Activated CD4-positive, alpha-beta T cell treated with anti-CD3 and anti-CD28 coated beads, Interleukin-2, Interleukin-4, amounts not matched to agents 100 ng/mL and 50 ng/mL, durations not matched to agents 16 hours and 8 hours (primary cell): ENCODE measurements at regions not wholly inside any gene's neighbourhood (a gene's known extent, or its start where the extent isn't known, plus 50 kb on each side); places are given as distances from the start of the nearest gene placed in this dataset.
A peak's percentile ranks its signal among the peaks of the same experiment; 100 is the strongest.
"Not testable (repeated sequence)": the region's sequence is repeated elsewhere in the genome, so short reads cannot be mapped to it uniquely, and the experiment has no call there.

Experiments
- DNase-seq: peaks from one replicate; pipeline ENCODE4 v3.0.0-alpha.2; 2020; ENCODE audit warnings: low spot score

DNA sequence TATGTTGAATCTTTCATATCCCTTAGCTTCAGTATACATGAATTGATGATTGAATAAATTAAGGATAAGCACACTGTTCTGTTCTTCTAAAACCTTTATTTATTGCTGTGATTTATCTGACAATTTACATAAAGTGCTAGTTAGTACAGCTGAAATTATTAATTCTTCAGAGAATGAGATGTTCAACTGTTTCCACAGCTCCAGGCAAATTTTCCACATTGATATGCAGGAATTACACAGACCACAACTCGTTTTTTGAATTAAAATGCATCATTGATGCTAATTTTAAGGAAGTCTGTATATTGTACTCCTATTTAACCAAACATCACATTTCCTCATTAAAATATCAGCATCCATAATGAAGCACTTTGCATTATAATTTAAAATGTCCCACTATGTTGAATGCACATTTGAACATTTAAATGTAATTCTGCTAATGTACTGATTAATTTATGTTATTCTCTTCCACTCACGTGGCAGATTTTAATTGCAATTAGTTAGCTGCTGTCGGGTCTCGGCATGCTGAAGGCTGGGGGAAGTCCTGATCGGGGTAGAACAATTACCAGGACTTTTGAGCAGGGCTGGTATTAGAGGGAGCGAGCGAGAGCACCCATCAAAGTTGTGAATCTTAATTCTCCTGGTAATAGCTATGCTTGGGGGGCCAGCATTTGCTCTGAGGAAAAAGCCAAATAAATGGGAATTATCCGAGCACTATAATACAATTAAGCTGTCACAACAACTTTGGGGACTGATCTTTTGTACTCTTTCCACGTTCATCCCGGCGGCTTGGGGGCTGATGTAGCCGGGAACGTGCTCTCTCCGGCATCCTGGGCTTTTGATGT, 136.7 kb upstream of the TMTC4 start:
- DNase-seq, result no peak

DNA sequence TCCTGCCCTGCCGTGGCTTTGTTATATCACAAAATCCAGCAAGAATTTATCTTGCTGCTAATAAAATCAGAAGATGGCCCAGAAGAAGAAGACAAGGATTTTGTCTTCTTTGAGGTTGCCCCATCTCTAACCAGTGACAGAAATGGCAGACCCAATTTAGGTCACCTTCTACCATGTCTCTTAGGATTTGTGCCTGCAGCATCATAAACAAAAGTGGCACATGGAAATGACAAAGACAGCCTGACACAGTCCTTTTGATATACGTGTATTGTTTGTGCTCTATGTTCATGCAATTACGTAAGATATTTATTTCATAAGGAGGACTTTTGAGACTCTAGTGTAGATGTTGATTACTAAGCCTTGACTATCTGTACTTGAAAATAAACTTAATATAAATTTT, 135.9 kb upstream of the TMTC4 start:
- DNase-seq, result no peak

DNA sequence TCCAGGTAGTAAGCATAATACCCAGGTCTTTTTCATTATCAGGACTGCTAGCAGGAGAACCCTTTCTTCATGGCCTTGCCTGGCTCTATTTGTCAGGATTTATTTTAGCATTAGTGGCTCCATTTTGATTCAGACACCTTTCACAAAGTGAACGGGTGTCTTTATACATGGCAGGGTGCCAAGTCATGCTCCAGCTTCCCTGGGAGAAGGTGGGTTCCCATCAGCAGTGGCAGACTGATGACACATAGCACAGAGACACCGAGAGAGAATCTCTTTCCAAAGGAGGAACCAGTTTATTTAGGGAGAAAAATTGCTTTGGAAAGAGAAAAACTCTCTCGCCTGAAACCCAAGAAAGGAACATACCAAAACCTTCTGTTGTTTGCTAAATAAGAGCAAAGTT, 135.3 kb upstream of the TMTC4 start:
- no peak for DNase-seq

- DNase-seq, result no peak
Observed at GRCh38 chr13:100809129-100809390, 134.5 kb upstream of the TMTC4 start.

GRCh38 chr13:100808330-100809128, 133.9 kb upstream of the TMTC4 start:
- no peak for DNase-seq

- DNase-seq, result no peak
Observed at GRCh38 chr13:100803091-100803490, 128.5 kb upstream of the TMTC4 start.

GRCh38 chr13:100800283-100800875, 125.8 kb upstream of the TMTC4 start:
- no peak for DNase-seq

- no peak for DNase-seq
Observed at GRCh38 chr13:100798739-100799361, 124.3 kb upstream of the TMTC4 start.

GRCh38 chr13:100797921-100798320, 123.3 kb upstream of the TMTC4 start:
- no peak for DNase-seq

DNA sequence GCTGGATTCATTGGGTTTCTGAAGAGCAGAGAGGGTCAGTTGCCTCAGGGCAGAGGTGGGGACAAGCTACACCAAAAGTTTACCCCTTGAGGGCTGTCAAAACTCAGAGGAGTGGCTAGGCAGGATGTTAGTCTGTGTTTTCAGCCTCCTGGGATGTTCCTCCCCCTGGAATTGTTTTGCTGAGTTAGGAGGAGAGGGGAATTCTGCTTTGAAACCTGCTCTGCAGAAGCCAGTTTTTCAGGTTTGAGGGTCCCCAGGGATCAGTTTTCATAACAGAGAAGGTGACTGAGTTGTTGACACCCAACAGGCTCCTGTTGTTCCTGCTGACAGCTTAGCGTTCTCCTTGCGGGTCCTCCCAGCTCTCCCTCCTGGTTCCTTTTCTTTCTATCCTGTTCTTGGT, 121.9 kb upstream of the TMTC4 start:
- DNase-seq, result no peak

GRCh38 chr13:100794575-100794974, 120.0 kb upstream of the TMTC4 start:
- DNase-seq, result no peak

- no peak for DNase-seq
Observed at GRCh38 chr13:100790405-100790804, 115.8 kb upstream of the TMTC4 start.

DNA sequence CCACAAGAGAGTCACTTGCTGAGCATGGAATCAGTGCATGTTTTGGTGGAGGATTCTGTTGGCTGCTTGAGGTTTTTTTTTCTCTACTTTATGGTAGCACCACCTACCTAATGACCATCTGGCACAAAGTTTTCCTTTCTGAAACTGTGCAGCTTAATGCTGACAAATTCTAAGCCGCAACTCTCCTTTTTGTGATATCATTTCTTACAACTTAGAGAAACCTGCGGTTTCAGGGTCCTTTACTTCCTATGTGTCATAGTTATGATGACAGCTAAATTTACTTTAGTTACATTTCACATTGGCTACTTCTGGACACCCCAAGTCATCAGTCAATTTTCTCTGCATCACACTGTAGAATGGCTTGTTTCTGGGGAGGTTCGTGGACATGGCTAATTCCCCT, 115.4 kb upstream of the TMTC4 start:
- DNase-seq, result peak; percentile 40

- DNase-seq, result no peak
Observed at GRCh38 chr13:100789481-100789880, 114.9 kb upstream of the TMTC4 start.

GRCh38 chr13:100789025-100789424, 114.4 kb upstream of the TMTC4 start:
- no peak for DNase-seq

DNA sequence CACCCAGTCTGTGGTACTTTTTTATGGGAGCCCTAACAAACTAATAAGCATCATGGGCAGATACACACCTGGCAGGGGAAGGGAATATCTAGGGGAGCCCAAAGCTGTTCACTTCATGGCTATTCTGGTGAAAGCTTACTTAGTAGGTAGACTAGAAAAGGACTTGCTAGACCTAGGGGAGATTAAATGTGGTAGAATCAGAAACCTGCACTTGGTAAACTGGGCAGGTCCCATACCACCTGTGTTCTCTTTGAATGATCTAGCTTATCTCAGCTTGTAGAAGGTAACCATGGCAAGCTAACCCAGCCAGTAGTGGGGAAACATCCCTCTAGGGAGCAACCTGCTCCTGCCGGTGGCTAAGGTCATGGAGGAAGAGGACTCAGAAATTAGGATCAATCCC, 113.9 kb upstream of the TMTC4 start:
- no peak for DNase-seq

DNA sequence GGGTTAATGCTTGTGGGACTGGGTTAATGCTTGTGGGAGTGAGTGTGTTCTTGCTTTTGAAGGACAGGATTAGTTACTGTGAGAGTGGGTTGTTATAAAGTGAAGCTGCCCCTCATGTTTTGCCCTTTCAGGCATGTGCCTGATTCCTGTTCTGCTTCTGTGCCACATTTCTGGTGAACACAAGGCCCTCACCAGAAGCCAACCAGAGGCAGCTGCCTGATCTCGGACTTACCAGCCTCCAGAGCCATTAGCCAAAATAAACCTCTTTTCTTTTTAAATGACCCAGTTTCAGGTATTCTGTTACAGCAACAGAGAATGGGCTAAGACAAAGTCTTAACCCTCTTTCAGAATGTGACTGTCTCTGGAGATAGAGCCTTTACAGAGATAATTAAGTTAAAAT, 113.3 kb upstream of the TMTC4 start:
- DNase-seq, result no peak

GRCh38 chr13:100776686-100777085, 102.1 kb upstream of the TMTC4 start:
- not testable (repeated sequence) for DNase-seq

DNA sequence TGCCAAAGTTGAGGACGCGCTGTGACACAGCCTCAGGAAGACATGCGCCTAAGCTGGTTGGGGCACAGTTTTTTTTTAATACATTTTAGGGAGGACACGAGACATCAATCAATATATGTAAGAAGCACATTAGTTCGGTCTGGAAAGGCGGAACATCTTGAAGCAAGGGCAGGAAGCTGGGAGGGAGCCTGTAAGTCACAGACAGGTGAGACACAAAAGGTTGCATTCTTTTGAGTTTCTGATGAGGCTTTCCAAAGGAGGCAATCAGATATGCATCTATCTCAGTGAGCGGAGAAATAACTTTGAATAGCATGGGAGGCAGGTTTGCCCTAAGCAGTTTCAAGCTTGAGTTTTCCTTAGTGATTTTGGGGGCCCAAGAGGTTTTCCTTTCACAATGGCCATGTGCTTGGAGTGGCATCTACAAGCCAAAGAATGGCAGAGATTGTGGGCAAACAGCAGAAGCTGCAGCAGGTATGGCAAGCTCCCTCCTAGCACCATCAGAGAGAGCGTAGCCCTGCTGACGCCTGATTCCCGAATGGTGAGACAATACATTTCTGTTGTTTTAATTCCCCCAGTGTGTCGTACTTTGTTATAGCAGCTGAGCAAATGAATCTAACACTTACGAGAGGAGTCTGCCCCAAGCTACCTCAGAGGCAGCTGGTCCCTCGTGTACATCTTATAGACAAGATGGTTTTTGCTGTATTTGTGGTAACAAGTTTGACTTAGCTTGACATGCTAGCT, 99.5 kb upstream of the TMTC4 start:
- no peak for DNase-seq

DNA sequence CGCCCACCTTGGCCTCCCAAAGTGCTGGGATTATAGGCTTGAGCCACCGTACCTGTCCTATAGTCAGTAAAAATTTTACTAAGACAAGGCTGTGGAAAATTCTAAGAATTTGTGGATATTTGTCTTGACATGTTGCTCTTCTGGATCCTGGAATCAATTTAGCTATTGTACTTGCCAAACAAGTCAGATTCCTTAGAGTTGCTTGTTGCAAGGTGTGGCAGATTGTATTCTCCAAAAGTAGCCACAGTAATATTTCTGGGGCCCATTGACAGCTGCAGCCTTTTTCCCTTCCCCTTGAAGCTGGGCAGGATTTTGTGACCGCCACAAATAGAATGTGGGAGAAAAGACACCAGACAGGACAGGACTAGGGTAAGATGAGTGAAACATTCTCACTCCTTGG, 98.8 kb upstream of the TMTC4 start:
- no peak for DNase-seq

- peak; percentile 18 for DNase-seq
Observed at GRCh38 chr13:100767192-100767591, 92.6 kb upstream of the TMTC4 start.

DNA sequence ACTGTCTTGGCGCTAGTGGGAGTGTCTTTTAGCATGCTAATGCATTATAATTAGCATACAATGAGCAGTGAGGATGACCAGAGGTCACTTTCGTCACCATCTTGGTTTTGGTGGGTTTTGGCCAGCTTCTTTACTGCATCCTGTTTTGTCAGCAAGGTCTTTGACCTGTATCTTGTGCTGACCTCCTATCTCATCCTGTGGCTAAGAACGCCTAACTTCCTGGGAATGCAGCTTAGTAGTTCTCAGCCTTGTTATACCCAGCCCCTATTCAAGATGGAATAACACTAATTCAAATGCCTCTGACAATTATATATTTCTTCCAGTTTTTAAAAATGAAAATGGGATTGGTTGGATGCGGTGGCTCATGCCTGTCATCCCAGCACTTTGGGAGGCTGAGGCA, 92.0 kb upstream of the TMTC4 start:
- not testable (repeated sequence) for DNase-seq
